ENCODE measurements at regions not wholly inside any gene's neighbourhood (a gene's known extent, or its start where the extent isn't known, plus 50 kb on each side); places are given as distances from the start of the nearest gene placed in this dataset.

DNA sequence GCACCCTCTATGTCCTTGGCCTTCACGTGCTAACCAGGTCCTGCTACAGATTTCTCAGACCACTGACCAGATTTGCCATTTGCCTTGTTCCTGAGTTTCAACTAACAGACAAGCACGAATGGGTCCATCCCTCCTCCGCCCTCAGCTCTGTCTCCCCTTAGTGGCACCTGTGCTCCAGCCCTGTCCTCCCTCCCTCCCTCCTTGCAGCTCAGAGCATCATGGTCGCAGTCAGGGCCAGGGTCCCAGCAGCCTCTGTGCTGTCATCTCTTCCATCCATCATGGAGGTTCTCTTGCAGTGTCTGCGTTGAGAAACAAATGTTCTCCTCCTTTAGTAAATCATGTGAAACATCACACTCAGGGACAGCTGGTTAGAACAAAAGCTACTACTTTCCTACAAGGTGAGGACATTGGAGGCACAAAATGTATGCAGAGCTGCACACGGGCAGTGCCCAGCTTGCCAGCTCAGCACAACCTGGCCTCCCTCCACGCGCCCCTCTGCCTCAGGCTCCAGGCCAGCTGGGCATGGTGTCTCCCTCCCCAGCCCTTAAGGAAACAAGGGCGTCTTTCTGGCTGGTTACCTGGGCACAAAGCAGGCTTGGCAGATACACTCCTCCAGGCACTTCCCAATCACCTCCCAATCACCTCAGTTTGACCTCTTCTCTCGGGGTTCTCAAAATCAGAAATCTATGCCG, 79.5 kb upstream of the ATP6AP2 start:
- Histone ChIP-seq H3K9ac (replicated peaks; ENCODE audit: extremely low read depth, insufficient read depth, low read length) (no peak overlapping the region), H4K20me1 (replicated peaks; ENCODE audit: control insufficient read depth, extremely low read depth, insufficient read depth, low read length) (no peaks in the 10 kb centered on the region), H3K4me3 (replicated peaks in 1 of 3; ENCODE audit: insufficient read depth in 1 of 3, low read depth in 1 of 3, low read length in 3 of 3) (no peak overlapping the region), H3K27ac (ENCODE audit: insufficient read depth, low read depth, low read length) (no peak overlapping the region), H3K9me1 (replicated peaks; ENCODE audit: control insufficient read depth, extremely low read depth, insufficient read depth, low read length) (no peaks in the 10 kb centered on the region), H3K79me2 (ENCODE audit: control insufficient read depth, insufficient read depth, low read length) (no peaks in the 10 kb centered on the region), H3K27me3 (ENCODE audit: control insufficient read depth in 2 of 2, insufficient read depth in 2 of 2, low read length in 2 of 2) (no peaks in the 10 kb centered on the region), H3K9me3 (replicated peaks; ENCODE audit: control insufficient read depth, insufficient read depth, low read length) (no peaks in the 10 kb centered on the region), H3K4me1 (ENCODE audit: control insufficient read depth, extremely low read depth, insufficient read depth, low read length) (no peaks in the 10 kb centered on the region), H3K4me2 (ENCODE audit: insufficient read depth, low read length) (no peak overlapping the region), H3K36me3 (ENCODE audit: control insufficient read depth in 2 of 2, extremely low read depth in 1 of 2, insufficient read depth in 2 of 2, low read length in 2 of 2) (no peaks in the 10 kb centered on the region), H2AFZ (ENCODE audit: low read depth, low read length) (no peak overlapping the region)
- DNase-seq (ENCODE audit: low read depth, low spot score), result no peak
- dilution Hi-C loops (cut with MboI; ENCODE audit: extremely low pct_ligation_motif_present, low sequenced_read_pairs) (no loop called here), intact Hi-C loops (cut with micrococcal nuclease) (no loop called here)
- POLR2A ChIA-PET, result no interaction called here
- no TSS peak for BruUV-seq (replicated peaks)
- FAIRE-seq, result no peak
- no peak for TF ChIP-seq JUN (IDR thresholded peaks at IDR 0.05; ENCODE audit: borderline replicate concordance, insufficient read depth, insufficient read length, low read depth)
- TF ChIP-seq POLR2A (IDR thresholded peaks at IDR 0.05; ENCODE audit: low read depth, low read length), result no peak
- TF ChIP-seq, protein P1, sequence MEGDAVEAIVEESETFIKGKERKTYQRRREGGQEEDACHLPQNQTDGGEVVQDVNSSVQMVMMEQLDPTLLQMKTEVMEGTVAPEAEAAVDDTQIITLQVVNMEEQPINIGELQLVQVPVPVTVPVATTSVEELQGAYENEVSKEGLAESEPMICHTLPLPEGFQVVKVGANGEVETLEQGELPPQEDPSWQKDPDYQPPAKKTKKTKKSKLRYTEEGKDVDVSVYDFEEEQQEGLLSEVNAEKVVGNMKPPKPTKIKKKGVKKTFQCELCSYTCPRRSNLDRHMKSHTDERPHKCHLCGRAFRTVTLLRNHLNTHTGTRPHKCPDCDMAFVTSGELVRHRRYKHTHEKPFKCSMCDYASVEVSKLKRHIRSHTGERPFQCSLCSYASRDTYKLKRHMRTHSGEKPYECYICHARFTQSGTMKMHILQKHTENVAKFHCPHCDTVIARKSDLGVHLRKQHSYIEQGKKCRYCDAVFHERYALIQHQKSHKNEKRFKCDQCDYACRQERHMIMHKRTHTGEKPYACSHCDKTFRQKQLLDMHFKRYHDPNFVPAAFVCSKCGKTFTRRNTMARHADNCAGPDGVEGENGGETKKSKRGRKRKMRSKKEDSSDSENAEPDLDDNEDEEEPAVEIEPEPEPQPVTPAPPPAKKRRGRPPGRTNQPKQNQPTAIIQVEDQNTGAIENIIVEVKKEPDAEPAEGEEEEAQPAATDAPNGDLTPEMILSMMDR (IDR thresholded peaks at IDR 0.05; ENCODE audit: extremely low read depth in 1 of 2, insufficient read depth in 1 of 2, low read depth in 1 of 2, low read length in 2 of 2), result no peak
- TF ChIP-seq, protein P2, sequence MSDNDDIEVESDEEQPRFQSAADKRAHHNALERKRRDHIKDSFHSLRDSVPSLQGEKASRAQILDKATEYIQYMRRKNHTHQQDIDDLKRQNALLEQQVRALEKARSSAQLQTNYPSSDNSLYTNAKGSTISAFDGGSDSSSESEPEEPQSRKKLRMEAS (IDR thresholded peaks at IDR 0.05; ENCODE audit: insufficient read depth, insufficient read length), result no peak
- TF ChIP-seq EZH2 (IDR thresholded peaks at IDR 0.05; ENCODE audit: borderline replicate concordance, low read depth, low read length, severe bottlenecking), result no peak
- no peak for TF ChIP-seq MYC (IDR thresholded peaks at IDR 0.05; ENCODE audit: low read depth, low read length)
- no peak for TF ChIP-seq GATA2 (IDR thresholded peaks at IDR 0.05; ENCODE audit: insufficient read depth, insufficient read length, low read depth, low read length)
- no peak for TF ChIP-seq POLR2AphosphoS5 (IDR thresholded peaks at IDR 0.05; ENCODE audit: insufficient read depth, low read depth, low read length)
- TF ChIP-seq FOS (IDR thresholded peaks at IDR 0.05; ENCODE audit: borderline replicate concordance, insufficient read depth, low read length), result no peak
- CTCF ChIA-PET, result no interaction called here

Measured in endothelial cell of umbilical vein (primary cell).